Trophoblast cell (in vitro differentiated cells and primary cell): ENCODE measurements at regions not wholly inside any gene's neighbourhood (a gene's known extent, or its start where the extent isn't known, plus 50 kb on each side); places are given as distances from the start of the nearest gene placed in this dataset.

Experiments used
- DNase-seq, 2 donors: peaks; one replicate each; pipeline ENCODE4 v3.0.0-alpha.2; 2016
- H2AFZ ChIP-seq: 2 replicates; pipeline ENCODE4 v1.6.1; 2013; ENCODE audit warnings: low read length, moderate library complexity, mild to moderate bottlenecking; ENCODE audit not compliant: insufficient read depth, poor library complexity
- H2AK5ac ChIP-seq: 2 replicates; pipeline ENCODE4 v1.6.1; 2013; ENCODE audit warnings: mild to moderate bottlenecking, low read length
- H2BK120ac ChIP-seq: 2 replicates; pipeline ENCODE4 v1.6.1; 2013; ENCODE audit warnings: low read length, mild to moderate bottlenecking, moderate library complexity; ENCODE audit not compliant: insufficient read depth, poor library complexity
- H2BK12ac ChIP-seq: 2 replicates; pipeline ENCODE4 v1.6.1; 2013; ENCODE audit warnings: mild to moderate bottlenecking, low read length, moderate library complexity
- H2BK5ac ChIP-seq: 2 replicates; pipeline ENCODE4 v1.6.1; 2013; ENCODE audit warnings: low read length, low read depth, moderate library complexity, mild to moderate bottlenecking; ENCODE audit not compliant: poor library complexity
- H3K14ac ChIP-seq: 2 replicates; pipeline ENCODE4 v1.6.1; 2013; ENCODE audit warnings: mild to moderate bottlenecking, low read length
- H3K18ac ChIP-seq: 2 replicates; pipeline ENCODE4 v1.6.1; 2013; ENCODE audit warnings: mild to moderate bottlenecking, low read length
- H3K23ac ChIP-seq: 2 replicates; pipeline ENCODE4 v1.6.1; 2013; ENCODE audit warnings: low read length
- H3K27ac ChIP-seq: 2 replicates; pipeline ENCODE4 v1.5.1; 2013; ENCODE audit warnings: low read depth, mild to moderate bottlenecking, inconsistent platforms, low read length, moderate library complexity
- H3K27me3 ChIP-seq: 2 replicates; pipeline ENCODE4 v1.6.1; 2013; ENCODE audit warnings: inconsistent platforms, mild to moderate bottlenecking, low read length, moderate library complexity; ENCODE audit not compliant: insufficient read depth
- H3K36me3 ChIP-seq, 2 experiments: 1 replicate in 1 of 2; 2 replicates in 1 of 2; pipeline ENCODE4 v1.6.1; 2013; ENCODE audit warnings: low read length in 2 of 2, mild to moderate bottlenecking in 2 of 2, moderate library complexity in 1 of 2; ENCODE audit not compliant: insufficient read depth in 2 of 2, control insufficient read depth in 1 of 2
- H3K4ac ChIP-seq: 2 replicates; pipeline ENCODE4 v1.6.1; 2013; ENCODE audit warnings: low read depth, mild to moderate bottlenecking, low read length, moderate library complexity
- H3K4me1 ChIP-seq, 2 experiments: 1 replicate in 1 of 2; 2 replicates in 1 of 2; pipeline ENCODE4 v1.6.1; 2013; ENCODE audit warnings: low read length in 2 of 2, mild to moderate bottlenecking in 2 of 2, moderate library complexity in 1 of 2; ENCODE audit not compliant: insufficient read depth in 2 of 2, control insufficient read depth in 1 of 2
- H3K4me2 ChIP-seq: 2 replicates; pipeline ENCODE4 v1.6.1; 2013; ENCODE audit warnings: inconsistent platforms, mild to moderate bottlenecking, low read length, moderate library complexity
- H3K4me3 ChIP-seq: 2 replicates; pipeline ENCODE4 v1.5.1; 2013; ENCODE audit warnings: mild to moderate bottlenecking, low read depth, low read length, inconsistent platforms
- H3K79me1 ChIP-seq: one replicate; pipeline ENCODE4 v1.6.1; 2013; ENCODE audit warnings: low read length
- H3K79me2 ChIP-seq: 2 replicates; pipeline ENCODE4 v1.6.1; 2013; ENCODE audit warnings: low read length, mild to moderate bottlenecking; ENCODE audit not compliant: control insufficient read depth, insufficient read depth, poor library complexity
- H3K9ac ChIP-seq: 2 replicates; pipeline ENCODE4 v1.6.1; 2013; ENCODE audit warnings: mild to moderate bottlenecking, low read length
- H3K9me3 ChIP-seq: 2 replicates; pipeline ENCODE4 v1.6.1; 2013; ENCODE audit warnings: low read depth, mild to moderate bottlenecking, control low read depth, inconsistent platforms, low read length; ENCODE audit not compliant: insufficient read depth
- H4K12ac ChIP-seq: 2 replicates; pipeline ENCODE4 v1.6.1; 2013; ENCODE audit warnings: low read depth, mild to moderate bottlenecking, low read length, moderate library complexity
- H4K8ac ChIP-seq: 2 replicates; pipeline ENCODE4 v1.6.1; 2013; ENCODE audit warnings: low read depth, mild to moderate bottlenecking, low read length, moderate library complexity
- H4K91ac ChIP-seq: one replicate; pipeline ENCODE4 v1.6.1; 2013; ENCODE audit warnings: low read depth, mild to moderate bottlenecking, low read length, moderate library complexity
- WGBS: extraction: QIAGEN DNeasy Blood & Tissue Kit; methylation state at CpG from one replicate; pipeline ENCODE4 v1.1.7; 2013; ENCODE audit warnings: missing lambda C conversion rate; ENCODE audit not compliant: insufficient read length, insufficient coverage; ENCODE audit errors: extremely low coverage; 5-methylcytosine and 5-hydroxymethylcytosine counted together

DNA sequence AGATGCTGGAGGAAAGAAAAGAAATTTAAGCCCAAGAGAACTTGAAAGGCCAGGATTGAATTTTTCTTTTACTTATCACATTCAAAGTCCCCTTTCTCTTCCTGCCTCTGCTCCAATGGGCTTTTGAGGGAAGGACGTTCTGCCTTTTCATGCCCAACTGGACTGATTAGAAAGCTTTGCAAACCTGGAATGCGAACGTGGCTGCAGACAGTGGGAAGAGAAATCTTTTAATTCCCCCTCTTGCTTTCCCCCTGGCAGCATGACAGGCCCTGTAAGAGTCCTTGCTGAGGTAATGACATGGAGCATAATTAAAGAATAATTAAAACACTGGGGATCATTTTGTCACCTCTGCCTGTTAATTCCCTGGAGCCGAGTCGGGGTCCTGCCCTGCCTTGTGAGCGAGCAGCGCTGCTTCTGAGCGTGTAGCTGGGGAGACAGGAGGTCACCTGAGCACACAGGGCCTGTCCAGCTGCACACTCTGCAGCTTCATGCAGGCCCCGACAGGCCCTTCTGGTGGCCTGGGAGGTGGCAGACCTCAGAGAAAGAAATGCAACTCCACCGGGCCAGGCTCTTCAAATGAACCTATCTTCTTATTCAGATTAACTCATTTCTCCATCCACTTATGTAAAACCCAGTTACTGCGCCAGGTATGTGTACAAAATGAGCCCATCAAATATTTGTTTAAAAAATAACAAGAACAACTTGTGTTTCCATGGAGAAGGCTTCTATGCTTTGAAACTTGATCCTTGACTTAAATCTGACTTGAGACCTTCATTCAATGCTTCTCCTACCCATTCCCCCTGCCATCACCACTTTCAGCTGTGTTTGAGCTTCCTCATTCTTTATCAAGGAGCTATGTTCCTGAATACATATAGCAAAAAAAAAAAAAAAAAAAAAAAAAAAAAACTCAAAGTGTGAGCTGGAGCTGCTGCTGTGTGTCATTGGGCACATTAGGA, 628.2 kb upstream of the CFAP20DC start:
- H3K14ac ChIP-seq, result no peak overlapping the region
- no peak overlapping the region for H2BK120ac ChIP-seq
- no peaks in the 10 kb centered on the region for H3K27me3 ChIP-seq
- H3K79me2 ChIP-seq, result no peaks in the 10 kb centered on the region
- no peak overlapping the region for H4K91ac ChIP-seq
- no peak overlapping the region for H4K12ac ChIP-seq
- peaks cover 0 to 4% of the 10 kb centered on the region in 2 experiments for H3K4me1 ChIP-seq
- no peak overlapping the region for H3K27ac ChIP-seq
- no peak overlapping the region for H3K4me3 ChIP-seq
- no peak overlapping the region for H2BK5ac ChIP-seq
- H3K18ac ChIP-seq, result no peak overlapping the region
- no peak overlapping the region for H2BK12ac ChIP-seq
- H3K36me3 ChIP-seq, result no peaks in the 10 kb centered on the region
- H3K4me2 ChIP-seq, result no peak overlapping the region
- H2AK5ac ChIP-seq, result no peak overlapping the region
- no CpG with 5 or more reads among the region's 11 CpGs for WGBS
- H3K4ac ChIP-seq, result no peak overlapping the region
- H3K9me3 ChIP-seq, result peaks cover 2% of the 10 kb centered on the region
- H3K79me1 ChIP-seq, result no peaks in the 10 kb centered on the region
- H3K9ac ChIP-seq, result peak overlapping the region; percentile 30
- no peak overlapping the region for H3K23ac ChIP-seq
- no peak for DNase-seq
- H2AFZ ChIP-seq, result peak overlapping the region; percentile 6
- H4K8ac ChIP-seq, result no peak overlapping the region

DNA sequence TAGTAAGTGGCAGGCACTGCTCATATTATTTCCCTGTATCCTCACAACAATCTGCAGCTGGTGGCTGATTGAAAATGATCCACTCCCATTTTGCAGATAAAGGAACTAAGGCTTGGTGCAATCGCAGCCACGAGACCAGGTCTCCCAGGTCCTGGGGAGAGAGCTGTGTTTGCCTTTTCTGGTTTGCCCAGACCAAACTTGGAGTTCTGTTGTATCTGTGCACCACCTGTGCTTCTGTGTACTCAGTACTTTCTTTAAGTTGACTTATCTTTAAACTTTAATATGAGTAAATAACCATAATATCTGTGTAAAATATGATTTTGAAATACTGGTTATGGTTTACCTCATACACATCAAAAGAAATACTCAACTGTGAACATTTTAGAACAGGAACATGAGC, 625.7 kb upstream of the CFAP20DC start:
- Histone ChIP-seq H3K18ac (no peak overlapping the region), H4K91ac (no peak overlapping the region), H3K4me3 (no peak overlapping the region), H2AFZ (no peak overlapping the region), H3K79me2 (no peaks in the 10 kb centered on the region), H3K23ac (no peak overlapping the region), H4K12ac (no peak overlapping the region), H3K27ac (no peak overlapping the region), H2BK12ac (no peak overlapping the region), H3K4me2 (no peak overlapping the region), H3K36me3 (no peaks in the 10 kb centered on the region), H2BK5ac (no peak overlapping the region), H2BK120ac (no peak overlapping the region), H4K8ac (no peak overlapping the region), H3K9me3 (peaks cover 2% of the 10 kb centered on the region), H3K4me1 (peaks cover 0 to 4% of the 10 kb centered on the region in 2 experiments), H3K9ac (no peak overlapping the region), H3K14ac (no peak overlapping the region), H3K79me1 (no peaks in the 10 kb centered on the region), H2AK5ac (no peak overlapping the region), H3K4ac (no peak overlapping the region), H3K27me3 (no peaks in the 10 kb centered on the region)
- WGBS, result no CpG with 5 or more reads among the region's 2 CpGs
- no peak for DNase-seq

DNA sequence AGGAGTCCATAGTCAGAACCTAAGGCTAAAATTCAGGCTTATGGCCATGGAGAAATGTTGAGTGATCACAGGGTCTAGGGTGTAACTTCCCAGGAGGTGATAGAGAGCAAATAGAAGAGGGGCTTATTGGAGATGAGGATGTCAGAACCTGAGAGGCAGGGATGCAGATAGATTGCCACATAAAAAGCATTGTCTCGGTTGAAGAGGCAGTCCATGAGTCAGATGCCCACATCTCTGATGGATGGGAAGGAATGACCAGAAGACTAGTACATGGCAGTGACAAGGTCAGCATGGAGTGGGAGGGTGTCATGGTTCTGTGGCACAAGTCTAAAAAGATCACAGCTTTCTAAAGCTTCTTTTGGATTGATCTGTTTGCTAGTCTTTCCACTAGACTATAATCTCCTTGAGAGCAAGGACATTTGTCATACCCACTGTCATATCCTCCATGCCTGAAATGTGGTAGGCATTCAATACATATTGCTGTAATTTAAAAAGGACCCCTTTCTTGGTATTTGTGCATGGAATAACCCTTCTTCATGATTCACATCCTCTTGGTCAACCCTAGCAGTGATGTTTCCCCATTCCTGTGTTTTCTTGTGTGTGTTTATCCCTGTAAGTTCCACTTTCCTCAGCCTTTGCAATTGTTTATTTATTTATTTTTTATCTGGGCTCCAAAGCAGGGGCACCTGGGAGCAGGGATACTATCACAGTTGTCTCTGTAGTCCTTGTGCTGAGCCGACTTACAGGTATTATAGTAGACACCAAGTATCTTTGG, 613.4 kb upstream of the CFAP20DC start:
- H3K14ac ChIP-seq, result no peak overlapping the region
- H3K4me3 ChIP-seq, result no peak overlapping the region
- H2BK120ac ChIP-seq, result no peak overlapping the region
- H3K9me3 ChIP-seq, result no peaks in the 10 kb centered on the region
- H4K12ac ChIP-seq, result no peak overlapping the region
- H4K8ac ChIP-seq, result no peak overlapping the region
- H3K79me1 ChIP-seq, result no peaks in the 10 kb centered on the region
- H3K4me1 ChIP-seq, result no peaks in the 10 kb centered on the region
- H3K79me2 ChIP-seq, result no peaks in the 10 kb centered on the region
- no peak overlapping the region for H2BK12ac ChIP-seq
- no peak overlapping the region for H4K91ac ChIP-seq
- H3K18ac ChIP-seq, result no peak overlapping the region
- H2AK5ac ChIP-seq, result no peak overlapping the region
- no CpG with 5 or more reads among the region's 2 CpGs for WGBS
- no peak overlapping the region for H3K23ac ChIP-seq
- H3K27ac ChIP-seq, result no peak overlapping the region
- H3K4ac ChIP-seq, result no peak overlapping the region
- no peak overlapping the region for H3K9ac ChIP-seq
- DNase-seq, result peak; percentile 22 to 52
- H3K27me3 ChIP-seq, result no peaks in the 10 kb centered on the region
- H3K36me3 ChIP-seq, result no peaks in the 10 kb centered on the region
- H2BK5ac ChIP-seq, result no peak overlapping the region
- H3K4me2 ChIP-seq, result no peak overlapping the region
- H2AFZ ChIP-seq, result no peak overlapping the region

DNA sequence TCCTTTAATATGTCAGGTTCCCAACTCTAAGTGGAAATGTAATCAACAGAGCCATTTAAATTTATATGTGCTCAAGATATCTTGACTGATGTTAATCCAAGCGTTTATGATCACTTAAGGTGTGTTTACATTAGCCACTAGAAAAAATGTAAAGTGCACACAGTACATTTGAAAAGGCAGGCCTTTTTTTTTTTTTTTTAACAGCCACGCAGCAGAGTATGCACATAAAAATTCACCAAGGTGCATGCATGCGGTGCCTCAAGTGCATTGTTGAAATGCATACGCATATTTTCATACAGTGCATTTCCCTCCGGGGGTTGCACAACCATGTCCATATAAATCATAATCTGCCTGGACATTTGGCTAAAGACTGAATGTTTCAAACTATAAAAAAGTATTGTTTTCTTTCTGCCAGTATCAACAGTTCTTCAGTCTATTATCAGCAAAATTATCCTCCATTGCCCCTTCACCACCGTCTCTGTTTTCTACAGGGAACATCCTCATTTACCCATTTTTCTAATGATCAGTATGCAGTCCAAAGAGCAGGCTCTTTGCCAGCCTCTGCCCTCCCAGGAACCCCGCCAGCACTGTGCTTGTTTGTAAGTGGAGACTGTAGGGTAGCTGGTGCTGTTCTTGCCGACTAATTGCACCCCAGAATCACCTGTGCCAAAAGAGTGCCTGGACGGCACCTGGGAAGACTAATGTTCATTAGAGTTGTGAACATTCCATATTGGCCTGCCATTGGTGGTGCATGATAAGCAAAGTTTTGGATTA, 611.2 kb upstream of the CFAP20DC start:
- no peaks in the 10 kb centered on the region for H3K36me3 ChIP-seq
- H2BK120ac ChIP-seq, result no peak overlapping the region
- no peak overlapping the region for H3K23ac ChIP-seq
- H3K4me3 ChIP-seq, result no peak overlapping the region
- WGBS, result no CpG with 5 or more reads among the region's 9 CpGs
- no peak overlapping the region for H4K8ac ChIP-seq
- H2AK5ac ChIP-seq, result no peak overlapping the region
- no peaks in the 10 kb centered on the region for H3K27me3 ChIP-seq
- no peak overlapping the region for H3K9ac ChIP-seq
- no peak overlapping the region for H3K14ac ChIP-seq
- no peaks in the 10 kb centered on the region for H3K79me1 ChIP-seq
- no peak overlapping the region for H2AFZ ChIP-seq
- H2BK12ac ChIP-seq, result no peak overlapping the region
- no peak overlapping the region for H4K91ac ChIP-seq
- DNase-seq, result peak; percentile 25 to 63
- no peaks in the 10 kb centered on the region for H3K4me1 ChIP-seq
- H3K4ac ChIP-seq, result no peak overlapping the region
- H3K18ac ChIP-seq, result no peak overlapping the region
- H3K79me2 ChIP-seq, result no peaks in the 10 kb centered on the region
- no peak overlapping the region for H2BK5ac ChIP-seq
- no peak overlapping the region for H3K4me2 ChIP-seq
- no peaks in the 10 kb centered on the region for H3K9me3 ChIP-seq
- no peak overlapping the region for H3K27ac ChIP-seq
- no peak overlapping the region for H4K12ac ChIP-seq
